ENCODE measurements at regions not wholly inside any gene's neighbourhood (a gene's known extent, or its start where the extent isn't known, plus 50 kb on each side); places are given as distances from the start of the nearest gene placed in this dataset.

DNA sequence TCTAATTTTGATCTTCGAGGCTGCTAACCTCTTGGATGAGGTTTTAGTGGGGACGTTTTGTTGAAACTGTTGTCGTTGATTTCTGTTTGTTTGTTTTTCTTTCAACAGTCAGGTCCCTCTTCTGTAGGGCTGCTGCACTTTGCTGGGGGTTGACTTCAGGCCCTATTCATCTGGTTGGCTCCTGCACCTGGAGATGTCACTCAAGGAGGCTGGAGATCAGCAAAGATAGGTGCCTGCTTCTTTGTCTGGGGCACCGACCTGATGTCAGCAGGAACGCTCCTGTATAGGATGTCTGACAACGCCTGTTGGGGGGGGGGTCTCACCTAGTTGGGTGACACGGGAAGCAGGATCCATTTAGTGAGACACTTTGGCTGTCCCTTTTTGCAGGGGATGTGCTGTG lies 915.6 kb upstream of the CHAC2 start:
- no peak for DNase-seq (ENCODE audit: low read depth, low spot score)
- TF ChIP-seq CTCF (optimal IDR thresholded peaks at IDR 0.05 in 1 of 3, IDR thresholded peaks at IDR 0.05 in 1 of 3, conservative IDR thresholded peaks at IDR 0.05 in 1 of 3; ENCODE audit: extremely low read depth in 1 of 3, insufficient read depth in 2 of 3, low read length in 3 of 3) (no peak), EZH2 (IDR thresholded peaks at IDR 0.05; ENCODE audit: low read length) (no peak)
- dilution Hi-C loops (cut with MboI; ENCODE audit: extremely low pct_ligation_motif_present, low sequenced_read_pairs) = no loop called here
- Histone ChIP-seq H3K4me1 (ENCODE audit: control insufficient read depth, extremely low read depth, insufficient read depth, low read length) (no peaks in the 10 kb centered on the region), H3K9me3 (ENCODE audit: control insufficient read depth, low read depth, low read length) (peaks cover 2% of the 10 kb centered on the region), H3K9ac (ENCODE audit: control insufficient read depth, extremely low read depth, insufficient read depth, low read length) (no peak overlapping the region), H2AFZ (ENCODE audit: control insufficient read depth, low read length) (no peak overlapping the region), H3K4me3 (ENCODE audit: control insufficient read depth in 2 of 3, extremely low read depth in 1 of 3, insufficient read depth in 2 of 3, low read depth in 1 of 3, low read length in 3 of 3) (no peak overlapping the region), H3K27me3 (ENCODE audit: control insufficient read depth, extremely low read depth, insufficient read depth, low read length) (no peaks in the 10 kb centered on the region), H3K27ac (ENCODE audit: control insufficient read depth, insufficient read depth, low read length) (no peak overlapping the region), H3K79me2 (ENCODE audit: control insufficient read depth, insufficient read depth, low read length) (no peaks in the 10 kb centered on the region), H3K36me3 (ENCODE audit: control insufficient read depth in 2 of 2, extremely low read depth in 1 of 2, insufficient read depth in 2 of 2, low read length in 2 of 2) (no peaks in the 10 kb centered on the region), H3K4me2 (ENCODE audit: control insufficient read depth, extremely low read depth, insufficient read depth, low read depth, low read length) (no peak overlapping the region), H4K20me1 (ENCODE audit: control insufficient read depth, extremely low read depth, insufficient read depth, low read length) (no peaks in the 10 kb centered on the region), H3K9me1 (ENCODE audit: control insufficient read depth, extremely low read depth, insufficient read depth, low read length) (no peaks in the 10 kb centered on the region)
- FAIRE-seq = no peak

DNA sequence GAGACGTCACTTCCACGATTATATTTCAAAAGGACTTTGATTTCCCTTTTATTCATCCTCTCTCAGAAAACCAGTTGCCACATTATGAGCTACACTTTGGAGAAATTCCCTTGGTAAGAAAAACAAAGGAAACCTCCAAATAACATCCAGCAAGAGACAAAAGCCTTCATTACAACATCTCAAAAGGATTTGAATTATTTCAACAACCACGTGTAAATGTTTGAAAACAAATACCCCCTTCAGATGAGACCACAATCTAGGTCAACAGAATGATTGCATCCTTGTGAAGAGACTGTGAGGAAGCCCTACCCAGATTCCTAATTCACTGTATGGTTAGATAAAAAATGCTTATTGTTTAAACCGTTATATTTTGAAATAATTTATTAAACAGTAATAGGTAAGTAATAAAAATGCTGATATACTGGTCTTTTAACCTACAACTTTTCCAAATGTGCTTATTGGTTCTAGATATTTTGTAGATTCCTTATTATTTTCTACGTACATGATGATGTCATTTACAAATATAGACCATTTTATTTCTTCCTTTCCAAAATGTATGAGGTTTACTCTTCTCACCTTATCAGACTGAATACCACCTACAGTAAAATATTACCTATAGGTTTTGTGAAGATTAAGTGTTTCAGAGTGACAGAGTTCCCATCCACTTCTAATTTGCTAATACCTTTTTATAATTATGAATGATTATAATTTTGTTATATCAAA lies 922.7 kb upstream of the CHAC2 start:
- FAIRE-seq = no peak
- no peak overlapping the region for H2AFZ ChIP-seq (ENCODE audit: control insufficient read depth, low read length)

More for the DNA sequence above, 922.7 kb upstream of the CHAC2 start:
- Histone ChIP-seq H3K27me3 (ENCODE audit: control insufficient read depth, extremely low read depth, insufficient read depth, low read length) (no peaks in the 10 kb centered on the region), H3K36me3 (ENCODE audit: control insufficient read depth in 2 of 2, extremely low read depth in 1 of 2, insufficient read depth in 2 of 2, low read length in 2 of 2) (no peaks in the 10 kb centered on the region), H3K9me1 (ENCODE audit: control insufficient read depth, extremely low read depth, insufficient read depth, low read length) (no peaks in the 10 kb centered on the region), H3K79me2 (ENCODE audit: control insufficient read depth, insufficient read depth, low read length) (no peaks in the 10 kb centered on the region), H4K20me1 (ENCODE audit: control insufficient read depth, extremely low read depth, insufficient read depth, low read length) (no peaks in the 10 kb centered on the region), H3K27ac (ENCODE audit: control insufficient read depth, insufficient read depth, low read length) (no peak overlapping the region), H3K4me3 (ENCODE audit: control insufficient read depth in 2 of 3, extremely low read depth in 1 of 3, insufficient read depth in 2 of 3, low read depth in 1 of 3, low read length in 3 of 3) (no peak overlapping the region), H3K9ac (ENCODE audit: control insufficient read depth, extremely low read depth, insufficient read depth, low read length) (no peak overlapping the region), H3K4me1 (ENCODE audit: control insufficient read depth, extremely low read depth, insufficient read depth, low read length) (no peaks in the 10 kb centered on the region), H3K9me3 (ENCODE audit: control insufficient read depth, low read depth, low read length) (no peaks in the 10 kb centered on the region), H3K4me2 (ENCODE audit: control insufficient read depth, extremely low read depth, insufficient read depth, low read depth, low read length) (no peak overlapping the region)
- TF ChIP-seq CTCF (optimal IDR thresholded peaks at IDR 0.05 in 1 of 3, IDR thresholded peaks at IDR 0.05 in 1 of 3, conservative IDR thresholded peaks at IDR 0.05 in 1 of 3; ENCODE audit: extremely low read depth in 1 of 3, insufficient read depth in 2 of 3, low read length in 3 of 3) = no peak
- TF ChIP-seq EZH2 (IDR thresholded peaks at IDR 0.05; ENCODE audit: low read length) = no peak
- dilution Hi-C loops (cut with MboI; ENCODE audit: extremely low pct_ligation_motif_present, low sequenced_read_pairs) = no loop called here
- DNase-seq (ENCODE audit: low read depth, low spot score) = no peak
